ENCODE measurements at regions not wholly inside any gene's neighbourhood (a gene's known extent, or its start where the extent isn't known, plus 50 kb on each side); places are given as distances from the start of the nearest gene placed in this dataset.
"Not testable (repeated sequence)": the region's sequence is repeated elsewhere in the genome, so short reads cannot be mapped to it uniquely, and the experiment has no call there.

- not testable (repeated sequence) for TF ChIP-seq CTCF, POLR2A, POLR2AphosphoS5, EP300 (IDR thresholded peaks at IDR 0.05)
These were observed 241.6 kb upstream of the POTEB2 start for GRCh38 chr15:21107399-21108381.
